WI38 (cell line): ENCODE measurements at regions not wholly inside any gene's neighbourhood (a gene's known extent, or its start where the extent isn't known, plus 50 kb on each side); places are given as distances from the start of the nearest gene placed in this dataset.

Source experiments
- H3K4me3 ChIP-seq: 2 replicates; pipeline ENCODE4 v1.5.1; 2011; ENCODE audit warnings: low read depth, mild to moderate bottlenecking, control low read depth, low read length
- TF ChIP-seq, protein P1 (sequence below): IDR thresholded peaks from 2 replicates; pipeline ENCODE4 v1.5.1; 2012; ENCODE audit warnings: low read depth, mild to moderate bottlenecking, control low read depth, low read length

DNA sequence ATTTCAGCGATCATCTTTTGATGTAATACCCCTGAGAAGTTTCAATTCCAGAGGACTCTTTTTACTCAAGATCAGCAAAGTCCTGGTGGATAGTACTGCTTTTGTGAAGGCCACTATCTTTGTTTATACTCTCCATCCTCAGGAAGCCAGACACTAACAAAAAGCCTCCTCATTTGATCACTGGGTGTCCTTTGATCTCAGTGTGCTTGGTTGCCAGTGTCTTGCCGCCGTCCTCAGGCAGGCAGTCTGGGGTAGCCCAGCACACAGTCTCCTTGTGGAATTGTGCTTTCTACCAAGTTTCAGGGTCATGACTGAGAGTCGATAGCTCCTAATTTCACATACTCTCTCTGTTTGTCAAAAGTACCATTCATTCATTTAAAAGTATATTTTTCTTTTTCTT lies 762.2 kb downstream of the EFNB2 start:
- H3K4me3 ChIP-seq: no peak overlapping the region
- TF ChIP-seq, protein P1, sequence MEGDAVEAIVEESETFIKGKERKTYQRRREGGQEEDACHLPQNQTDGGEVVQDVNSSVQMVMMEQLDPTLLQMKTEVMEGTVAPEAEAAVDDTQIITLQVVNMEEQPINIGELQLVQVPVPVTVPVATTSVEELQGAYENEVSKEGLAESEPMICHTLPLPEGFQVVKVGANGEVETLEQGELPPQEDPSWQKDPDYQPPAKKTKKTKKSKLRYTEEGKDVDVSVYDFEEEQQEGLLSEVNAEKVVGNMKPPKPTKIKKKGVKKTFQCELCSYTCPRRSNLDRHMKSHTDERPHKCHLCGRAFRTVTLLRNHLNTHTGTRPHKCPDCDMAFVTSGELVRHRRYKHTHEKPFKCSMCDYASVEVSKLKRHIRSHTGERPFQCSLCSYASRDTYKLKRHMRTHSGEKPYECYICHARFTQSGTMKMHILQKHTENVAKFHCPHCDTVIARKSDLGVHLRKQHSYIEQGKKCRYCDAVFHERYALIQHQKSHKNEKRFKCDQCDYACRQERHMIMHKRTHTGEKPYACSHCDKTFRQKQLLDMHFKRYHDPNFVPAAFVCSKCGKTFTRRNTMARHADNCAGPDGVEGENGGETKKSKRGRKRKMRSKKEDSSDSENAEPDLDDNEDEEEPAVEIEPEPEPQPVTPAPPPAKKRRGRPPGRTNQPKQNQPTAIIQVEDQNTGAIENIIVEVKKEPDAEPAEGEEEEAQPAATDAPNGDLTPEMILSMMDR: no peak

DNA sequence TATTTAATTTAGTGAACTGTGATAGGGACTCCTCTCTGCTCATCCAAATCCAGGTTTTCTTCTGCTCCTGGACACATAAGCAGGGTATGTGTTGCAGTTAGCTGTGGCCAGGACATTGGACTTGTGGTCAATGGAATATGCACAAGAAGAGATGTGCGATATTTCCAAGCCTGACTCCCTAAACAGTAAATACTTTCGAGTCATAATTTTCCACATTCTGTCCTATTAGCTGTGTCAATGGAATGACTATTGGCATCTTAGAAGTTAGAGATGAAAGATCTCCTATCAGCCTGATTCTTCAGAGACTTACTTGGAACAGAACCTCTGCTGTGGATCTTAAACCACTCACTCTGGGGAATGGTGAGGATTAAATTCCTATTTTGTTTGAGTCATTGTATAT lies 771.0 kb downstream of the EFNB2 start:
- TF ChIP-seq, protein P1: no peak
- no peak overlapping the region for H3K4me3 ChIP-seq

DNA sequence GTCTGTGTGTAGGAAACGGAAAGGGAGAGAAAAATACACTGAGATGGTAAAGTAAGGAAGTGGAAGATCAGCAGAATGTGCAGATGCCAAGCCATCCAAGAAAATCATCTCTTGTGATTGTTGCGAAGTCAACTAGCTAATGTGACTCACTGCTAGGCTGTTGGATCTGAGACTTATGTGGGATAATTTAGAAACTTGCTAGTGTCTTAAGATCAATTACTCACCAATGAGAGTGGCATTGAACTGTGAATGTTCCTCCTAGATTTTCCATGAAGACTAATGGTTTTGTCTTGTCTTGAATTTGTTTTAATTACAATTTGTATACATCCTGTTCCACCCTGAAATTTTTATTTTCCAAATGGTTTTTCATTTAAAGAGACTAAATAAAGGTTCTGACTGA lies 771.6 kb downstream of the EFNB2 start:
- TF ChIP-seq, protein P1: no peak
- H3K4me3 ChIP-seq: no peak overlapping the region

DNA sequence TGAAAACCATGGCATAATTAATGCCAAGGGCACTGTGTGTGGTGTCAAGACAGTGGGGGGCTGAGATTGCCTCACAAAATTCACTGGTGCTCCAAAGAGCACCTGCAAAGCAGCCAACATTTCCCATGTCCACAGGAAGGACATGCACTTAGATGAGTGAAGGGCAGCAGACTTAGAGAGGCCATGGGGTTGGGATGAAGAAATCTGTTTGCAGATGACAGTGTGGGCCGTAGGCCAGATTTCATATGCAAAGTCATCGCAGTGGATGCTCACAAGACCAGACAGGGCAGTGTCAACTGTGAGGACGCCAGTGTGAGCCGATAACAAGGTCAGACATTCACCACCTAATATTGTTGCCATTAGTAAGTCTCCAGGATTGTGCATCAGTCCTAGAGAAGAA lies 773.4 kb downstream of the EFNB2 start:
- TF ChIP-seq, protein P1: no peak
- H3K4me3 ChIP-seq: no peak overlapping the region

DNA sequence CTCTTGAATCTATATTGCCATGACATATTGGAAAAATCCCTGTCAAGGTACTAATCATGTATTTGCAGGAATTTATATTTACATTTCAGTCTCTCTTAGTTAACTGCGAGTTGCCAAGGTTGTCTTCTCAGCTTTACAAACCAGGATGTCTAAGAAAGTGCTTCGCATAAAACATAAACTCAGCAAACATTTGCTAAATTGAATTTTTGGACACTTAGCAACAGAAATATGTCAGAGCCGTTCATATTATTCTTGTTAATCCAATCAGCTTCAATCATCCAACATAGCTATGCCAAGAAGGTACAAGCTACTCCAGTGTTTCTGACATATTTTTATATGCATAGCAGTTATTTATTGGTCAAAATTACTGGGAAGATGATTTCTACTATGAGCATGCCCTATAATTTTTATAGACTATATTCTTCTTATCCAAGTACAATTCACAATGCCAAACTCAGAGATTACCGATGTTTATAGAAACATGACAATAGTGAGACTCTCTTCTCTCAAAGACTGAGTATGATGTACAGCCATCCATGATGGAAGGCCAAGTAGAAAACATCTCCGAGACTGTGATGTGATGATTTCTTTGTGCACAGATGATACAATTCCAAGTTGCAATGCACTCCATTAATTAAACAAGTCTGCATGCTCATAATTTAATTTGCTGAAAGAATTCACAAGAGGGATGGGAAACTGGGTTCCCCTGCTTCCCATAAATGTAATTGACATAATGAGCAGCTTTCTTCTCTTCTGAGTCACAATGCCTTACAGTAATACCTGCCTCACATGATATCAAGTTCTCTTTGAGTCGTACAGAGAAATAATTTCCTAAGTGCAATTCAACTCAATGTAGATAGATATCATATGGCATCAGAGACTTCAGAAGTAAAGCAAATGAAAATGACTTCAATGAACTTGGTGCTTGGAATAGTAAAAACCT lies 776.3 kb downstream of the EFNB2 start:
- H3K4me3 ChIP-seq: no peak overlapping the region
- TF ChIP-seq, protein P1: no peak

DNA sequence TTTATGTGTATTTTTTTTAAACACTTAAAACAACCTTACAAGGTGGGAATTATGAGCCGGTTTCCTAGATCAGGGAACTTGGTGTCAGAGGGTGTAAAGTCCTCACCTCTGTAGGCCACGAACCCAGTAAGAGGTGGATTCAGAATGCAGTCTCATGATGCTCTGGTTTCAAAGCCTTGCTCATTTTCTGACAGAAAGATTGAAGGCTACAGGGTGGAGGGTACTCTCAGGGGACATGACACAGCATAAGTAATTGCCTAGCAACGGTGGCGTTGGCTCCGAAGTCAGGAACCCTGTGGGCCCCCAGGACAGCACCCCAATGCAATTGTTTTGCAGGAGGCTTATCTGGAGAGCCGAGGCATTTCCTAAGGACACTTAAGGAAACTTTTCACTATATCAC lies 794.7 kb downstream of the EFNB2 start:
- TF ChIP-seq, protein P1: no peak

DNA sequence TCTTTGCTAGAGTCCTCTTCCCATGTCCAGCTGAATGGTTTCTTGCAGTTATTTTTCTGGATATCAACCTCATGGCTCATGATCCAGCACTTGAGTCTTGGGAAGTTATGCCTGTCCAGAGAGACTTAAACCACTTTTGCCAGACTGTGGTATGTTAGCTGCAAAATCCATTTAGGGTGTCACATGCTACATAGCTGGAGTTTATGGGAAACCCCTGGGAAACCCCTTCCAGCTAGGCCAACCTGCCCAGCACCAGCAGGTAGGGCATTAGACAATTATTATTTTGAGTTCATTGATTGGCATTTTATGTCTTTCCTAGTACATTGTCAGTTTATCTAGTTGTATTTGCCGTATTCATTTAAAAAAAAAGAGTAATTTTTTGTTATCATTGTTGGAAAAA lies 797.8 kb downstream of the EFNB2 start:
- H3K4me3 ChIP-seq: no peak overlapping the region
- TF ChIP-seq, protein P1: no peak

More for the DNA sequence above, 794.7 kb downstream of the EFNB2 start:
- no peak overlapping the region for H3K4me3 ChIP-seq
